ENCODE measurements at regions not wholly inside any gene's neighbourhood (a gene's known extent, or its start where the extent isn't known, plus 50 kb on each side); places are given as distances from the start of the nearest gene placed in this dataset.

DNA sequence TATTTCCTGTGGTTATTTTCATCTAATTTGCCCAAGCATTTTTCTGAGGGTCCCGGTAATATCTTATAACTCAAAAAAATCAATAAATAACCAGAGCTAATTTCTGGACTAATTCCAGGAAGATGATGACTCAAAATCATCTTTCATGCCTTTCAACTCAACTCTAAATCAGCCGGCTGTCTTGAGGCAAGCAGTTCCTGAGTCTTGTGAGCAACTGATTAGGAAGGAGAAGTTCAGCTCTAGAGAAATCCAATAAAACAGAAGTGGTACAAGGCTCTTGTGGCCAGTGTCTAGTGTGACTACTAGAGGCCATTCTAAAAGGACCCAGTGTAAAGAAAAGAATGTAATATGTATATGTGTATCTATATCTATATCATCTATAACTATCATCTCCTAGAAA, 890.4 kb downstream of the TRIB2 start:
- TF ChIP-seq, protein P1, sequence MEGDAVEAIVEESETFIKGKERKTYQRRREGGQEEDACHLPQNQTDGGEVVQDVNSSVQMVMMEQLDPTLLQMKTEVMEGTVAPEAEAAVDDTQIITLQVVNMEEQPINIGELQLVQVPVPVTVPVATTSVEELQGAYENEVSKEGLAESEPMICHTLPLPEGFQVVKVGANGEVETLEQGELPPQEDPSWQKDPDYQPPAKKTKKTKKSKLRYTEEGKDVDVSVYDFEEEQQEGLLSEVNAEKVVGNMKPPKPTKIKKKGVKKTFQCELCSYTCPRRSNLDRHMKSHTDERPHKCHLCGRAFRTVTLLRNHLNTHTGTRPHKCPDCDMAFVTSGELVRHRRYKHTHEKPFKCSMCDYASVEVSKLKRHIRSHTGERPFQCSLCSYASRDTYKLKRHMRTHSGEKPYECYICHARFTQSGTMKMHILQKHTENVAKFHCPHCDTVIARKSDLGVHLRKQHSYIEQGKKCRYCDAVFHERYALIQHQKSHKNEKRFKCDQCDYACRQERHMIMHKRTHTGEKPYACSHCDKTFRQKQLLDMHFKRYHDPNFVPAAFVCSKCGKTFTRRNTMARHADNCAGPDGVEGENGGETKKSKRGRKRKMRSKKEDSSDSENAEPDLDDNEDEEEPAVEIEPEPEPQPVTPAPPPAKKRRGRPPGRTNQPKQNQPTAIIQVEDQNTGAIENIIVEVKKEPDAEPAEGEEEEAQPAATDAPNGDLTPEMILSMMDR (IDR thresholded peaks at IDR 0.05; ENCODE audit: borderline replicate concordance, extremely low read depth, low read length, poor library complexity, severe bottlenecking): no peak
- TF ChIP-seq EZH2 (IDR thresholded peaks at IDR 0.05; ENCODE audit: borderline replicate concordance, low read depth, low read length, severe bottlenecking): no peak
- DNase-seq: no peak
- no peaks in the 10 kb centered on the region for H3K79me2 ChIP-seq (ENCODE audit: insufficient read depth, low read length)

DNA sequence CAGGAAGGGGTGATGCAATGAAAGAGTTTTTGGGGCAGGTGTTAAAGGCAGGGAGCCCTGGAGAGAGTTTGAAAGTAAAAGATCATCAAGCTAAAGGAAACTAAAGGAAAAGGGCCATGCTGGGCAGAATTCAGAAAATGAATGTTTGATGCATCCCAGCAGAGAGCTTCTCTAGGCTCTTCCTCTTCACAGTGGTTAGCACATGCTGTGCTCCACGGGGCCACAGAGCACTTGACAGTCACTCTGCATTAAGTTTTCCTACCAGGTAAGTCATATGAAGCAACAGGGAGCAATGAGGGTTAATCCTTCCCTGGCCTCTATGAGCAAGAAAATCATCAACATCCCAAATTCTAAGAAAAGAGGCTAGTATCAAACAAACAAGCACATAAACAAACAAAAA, 895.2 kb downstream of the TRIB2 start:
- TF ChIP-seq, protein P1 (IDR thresholded peaks at IDR 0.05; ENCODE audit: borderline replicate concordance, extremely low read depth, low read length, poor library complexity, severe bottlenecking): no peak
- TF ChIP-seq EZH2 (IDR thresholded peaks at IDR 0.05; ENCODE audit: borderline replicate concordance, low read depth, low read length, severe bottlenecking): no peak

More for the DNA sequence above, 890.4 kb downstream of the TRIB2 start:
- H4K20me1 ChIP-seq (ENCODE audit: insufficient read depth, low read length): no peaks in the 10 kb centered on the region
- H3K4me1 ChIP-seq (ENCODE audit: insufficient read depth, low read length): no peaks in the 10 kb centered on the region
- H3K4me2 ChIP-seq (ENCODE audit: insufficient read depth, low read length): no peak overlapping the region
- no peaks in the 10 kb centered on the region for H3K27me3 ChIP-seq (ENCODE audit: insufficient read depth, low read length, poor library complexity)
- H3K9me3 ChIP-seq (ENCODE audit: insufficient read depth, low read length, severe bottlenecking): no peaks in the 10 kb centered on the region
- no peak overlapping the region for H3K4me3 ChIP-seq (ENCODE audit: low read depth in 1 of 2, low read length in 2 of 2)
- H3K9ac ChIP-seq (ENCODE audit: low read depth, low read length): no peak overlapping the region
- H3K36me3 ChIP-seq (ENCODE audit: insufficient read depth, low read length): no peaks in the 10 kb centered on the region
- no peak for ATAC-seq (ENCODE audit: insufficient read depth, low read depth)
- no peak overlapping the region for H2AFZ ChIP-seq (ENCODE audit: low read depth, low read length)
- no peak overlapping the region for H3K27ac ChIP-seq (ENCODE audit: low read length)

DNA sequence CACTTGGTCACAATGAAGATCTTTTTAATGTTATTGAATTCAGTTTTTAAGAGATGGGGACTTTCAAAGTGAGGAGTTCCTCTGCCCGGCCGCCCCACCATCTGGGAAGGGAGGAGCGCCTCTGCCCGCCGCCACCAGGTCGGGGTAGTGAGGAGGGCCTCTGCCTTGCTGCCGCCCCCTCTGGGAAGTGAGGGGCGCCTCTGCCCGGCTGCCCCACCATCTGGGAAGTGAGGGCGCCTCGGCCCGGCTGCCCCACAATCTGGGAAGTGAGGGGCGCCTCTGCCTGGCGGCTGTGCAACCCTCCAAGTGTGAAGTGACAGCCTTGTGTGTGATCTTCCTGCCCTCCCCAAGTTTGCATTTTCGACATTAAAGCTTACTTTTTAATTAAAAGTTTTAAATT, 899.3 kb downstream of the TRIB2 start:
- Histone ChIP-seq H3K4me2 (ENCODE audit: insufficient read depth, low read length) (no peak overlapping the region), H3K27me3 (ENCODE audit: insufficient read depth, low read length, poor library complexity) (no peaks in the 10 kb centered on the region), H3K79me2 (ENCODE audit: insufficient read depth, low read length) (no peaks in the 10 kb centered on the region), H3K36me3 (ENCODE audit: insufficient read depth, low read length) (no peaks in the 10 kb centered on the region), H3K4me3 (ENCODE audit: low read depth in 1 of 2, low read length in 2 of 2) (no peak overlapping the region), H3K27ac (ENCODE audit: low read length) (no peak overlapping the region), H3K4me1 (ENCODE audit: insufficient read depth, low read length) (no peaks in the 10 kb centered on the region), H3K9ac (ENCODE audit: low read depth, low read length) (no peak overlapping the region), H3K9me3 (ENCODE audit: insufficient read depth, low read length, severe bottlenecking) (no peaks in the 10 kb centered on the region), H4K20me1 (ENCODE audit: insufficient read depth, low read length) (no peaks in the 10 kb centered on the region), H2AFZ (ENCODE audit: low read depth, low read length) (no peak overlapping the region)
- TF ChIP-seq EZH2 (IDR thresholded peaks at IDR 0.05; ENCODE audit: borderline replicate concordance, low read depth, low read length, severe bottlenecking): no peak
- TF ChIP-seq, protein P1 (IDR thresholded peaks at IDR 0.05; ENCODE audit: borderline replicate concordance, extremely low read depth, low read length, poor library complexity, severe bottlenecking): no peak
- ATAC-seq (ENCODE audit: insufficient read depth, low read depth): no peak
- no peak for DNase-seq

More for the DNA sequence above, 895.2 kb downstream of the TRIB2 start:
- Histone ChIP-seq H3K79me2 (ENCODE audit: insufficient read depth, low read length) (no peaks in the 10 kb centered on the region), H2AFZ (ENCODE audit: low read depth, low read length) (no peak overlapping the region), H3K4me2 (ENCODE audit: insufficient read depth, low read length) (no peak overlapping the region), H3K4me3 (ENCODE audit: low read depth in 1 of 2, low read length in 2 of 2) (no peak overlapping the region), H3K9ac (ENCODE audit: low read depth, low read length) (no peak overlapping the region), H3K9me3 (ENCODE audit: insufficient read depth, low read length, severe bottlenecking) (no peaks in the 10 kb centered on the region), H3K27ac (ENCODE audit: low read length) (no peak overlapping the region), H3K36me3 (ENCODE audit: insufficient read depth, low read length) (no peaks in the 10 kb centered on the region), H4K20me1 (ENCODE audit: insufficient read depth, low read length) (no peaks in the 10 kb centered on the region), H3K27me3 (ENCODE audit: insufficient read depth, low read length, poor library complexity) (no peaks in the 10 kb centered on the region), H3K4me1 (ENCODE audit: insufficient read depth, low read length) (no peaks in the 10 kb centered on the region)
- no peak for DNase-seq
- ATAC-seq (ENCODE audit: insufficient read depth, low read depth): no peak

DNA sequence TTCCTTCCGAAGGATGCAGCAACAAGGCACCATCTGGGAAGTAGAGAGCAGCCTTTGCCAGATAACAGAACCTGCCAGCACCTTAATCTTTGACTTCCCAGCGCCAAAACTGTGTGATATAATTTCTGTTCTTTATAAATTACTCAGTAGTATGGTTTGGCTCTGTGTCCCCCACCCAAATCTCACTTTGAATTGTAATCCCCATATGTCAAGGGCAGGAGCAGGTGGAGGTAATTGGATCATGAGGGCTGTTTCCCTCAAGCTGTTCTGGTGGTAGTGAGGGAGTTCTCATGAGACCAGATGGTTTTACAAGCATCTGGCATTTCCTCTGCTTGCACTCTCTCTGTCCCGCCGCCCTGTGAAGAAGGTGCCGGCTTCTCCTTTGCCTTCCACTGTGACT, 899.9 kb downstream of the TRIB2 start:
- no peak overlapping the region for H3K27ac ChIP-seq (ENCODE audit: low read length)
- no peak for TF ChIP-seq EZH2 (IDR thresholded peaks at IDR 0.05; ENCODE audit: borderline replicate concordance, low read depth, low read length, severe bottlenecking)
- TF ChIP-seq, protein P1 (IDR thresholded peaks at IDR 0.05; ENCODE audit: borderline replicate concordance, extremely low read depth, low read length, poor library complexity, severe bottlenecking): no peak
- H4K20me1 ChIP-seq (ENCODE audit: insufficient read depth, low read length): no peaks in the 10 kb centered on the region
- no peaks in the 10 kb centered on the region for H3K27me3 ChIP-seq (ENCODE audit: insufficient read depth, low read length, poor library complexity)
- no peak overlapping the region for H3K4me3 ChIP-seq (ENCODE audit: low read depth in 1 of 2, low read length in 2 of 2)
- H3K36me3 ChIP-seq (ENCODE audit: insufficient read depth, low read length): no peaks in the 10 kb centered on the region
- no peaks in the 10 kb centered on the region for H3K79me2 ChIP-seq (ENCODE audit: insufficient read depth, low read length)
- no peaks in the 10 kb centered on the region for H3K4me1 ChIP-seq (ENCODE audit: insufficient read depth, low read length)
- H3K4me2 ChIP-seq (ENCODE audit: insufficient read depth, low read length): no peak overlapping the region
- DNase-seq (no peak), ATAC-seq (ENCODE audit: insufficient read depth, low read depth) (no peak)
- no peaks in the 10 kb centered on the region for H3K9me3 ChIP-seq (ENCODE audit: insufficient read depth, low read length, severe bottlenecking)
- H3K9ac ChIP-seq (ENCODE audit: low read depth, low read length): no peak overlapping the region
- no peak overlapping the region for H2AFZ ChIP-seq (ENCODE audit: low read depth, low read length)
